T47D (cell line): ENCODE measurements at regions not wholly inside any gene's neighbourhood (a gene's known extent, or its start where the extent isn't known, plus 50 kb on each side); places are given as distances from the start of the nearest gene placed in this dataset.
A peak's percentile ranks its signal among the peaks of the same experiment; 100 is the strongest.

Experiments
- DNase-seq, 2 experiments: peaks; one replicate each; pipeline versions ENCODE4 v3.0.0 to v3.0.0-alpha.2; 2011 to 2012; ENCODE audit warnings: low read depth in 1 of 2, low spot score in 1 of 2
- JUND ChIP-seq: IDR thresholded peaks from 2 replicates; pipeline ENCODE4 v1.6.1; 2012; ENCODE audit warnings: low read depth
- in situ Hi-C: cut with HindIII; loops from 2 replicates; pipeline ENCODE4 v1.10.0; 2016; ENCODE audit warnings: low sequenced_read_pairs, low pct_unique_long_range_greater_than_20kb

DNA sequence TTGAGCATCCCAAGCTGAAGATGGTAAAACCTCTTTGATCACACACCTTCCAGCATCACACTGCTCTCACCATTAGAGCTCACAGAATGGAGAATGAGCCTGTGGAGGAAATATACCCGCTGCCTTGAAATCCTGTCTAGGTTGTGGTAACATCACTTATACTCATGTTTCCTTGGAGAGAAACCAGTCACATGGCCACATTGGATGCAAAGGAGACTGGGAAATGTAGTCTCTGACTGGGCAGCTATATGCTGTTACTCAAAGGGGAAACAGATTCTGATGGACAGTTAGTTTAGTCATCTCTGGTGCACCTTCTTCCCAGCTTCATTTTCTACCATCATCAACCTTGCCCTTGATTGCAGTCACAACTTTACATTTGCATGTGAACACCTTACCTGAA lies 286.3 kb downstream of the ANKRD50 start:
- in situ Hi-C loops = no loop called here
- TF ChIP-seq JUND = no peak
- DNase-seq = no peak

DNA sequence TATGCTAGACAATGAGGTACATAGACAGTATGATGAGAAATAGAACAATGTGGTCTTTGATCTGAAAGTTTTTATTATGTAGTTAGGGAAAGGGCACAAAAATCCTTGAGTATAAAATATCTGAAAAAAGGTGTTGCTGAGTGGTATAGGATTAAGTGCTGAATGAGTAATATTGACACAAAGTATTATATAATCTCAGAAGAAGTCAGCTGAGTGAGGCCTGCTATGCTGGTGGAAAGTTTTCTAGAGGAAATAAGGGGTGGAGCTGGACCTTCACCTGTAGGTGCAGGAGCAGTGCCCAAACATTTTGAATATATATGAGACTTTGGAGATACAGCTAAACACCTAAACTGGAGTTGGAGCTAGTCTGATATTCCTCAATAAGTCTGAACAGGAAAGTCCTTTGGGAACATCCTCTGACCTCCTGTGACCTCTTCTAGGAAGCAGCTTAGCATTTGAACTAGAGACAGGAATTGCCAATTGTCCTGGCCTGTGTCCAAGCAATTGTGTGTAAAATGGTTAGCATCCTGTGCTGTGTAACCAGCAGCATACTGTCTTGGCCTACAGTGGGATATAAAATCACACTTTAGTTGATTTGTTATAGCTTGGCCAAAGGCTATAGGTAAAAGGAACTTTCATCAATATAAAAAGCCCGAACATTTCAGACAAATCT lies 285.3 kb downstream of the ANKRD50 start:
- no peak for DNase-seq
- TF ChIP-seq JUND = no peak
- in situ Hi-C loops = no loop called here

GRCh38 chr4:124428648-124429047 lies 283.9 kb downstream of the ANKRD50 start:
- in situ Hi-C loops = no loop called here
- DNase-seq = no peak
- TF ChIP-seq JUND = no peak

- no peak for TF ChIP-seq JUND
- no peak for DNase-seq
- in situ Hi-C loops = no loop called here
Observed at GRCh38 chr4:124429746-124430250, 282.7 kb downstream of the ANKRD50 start.

DNA sequence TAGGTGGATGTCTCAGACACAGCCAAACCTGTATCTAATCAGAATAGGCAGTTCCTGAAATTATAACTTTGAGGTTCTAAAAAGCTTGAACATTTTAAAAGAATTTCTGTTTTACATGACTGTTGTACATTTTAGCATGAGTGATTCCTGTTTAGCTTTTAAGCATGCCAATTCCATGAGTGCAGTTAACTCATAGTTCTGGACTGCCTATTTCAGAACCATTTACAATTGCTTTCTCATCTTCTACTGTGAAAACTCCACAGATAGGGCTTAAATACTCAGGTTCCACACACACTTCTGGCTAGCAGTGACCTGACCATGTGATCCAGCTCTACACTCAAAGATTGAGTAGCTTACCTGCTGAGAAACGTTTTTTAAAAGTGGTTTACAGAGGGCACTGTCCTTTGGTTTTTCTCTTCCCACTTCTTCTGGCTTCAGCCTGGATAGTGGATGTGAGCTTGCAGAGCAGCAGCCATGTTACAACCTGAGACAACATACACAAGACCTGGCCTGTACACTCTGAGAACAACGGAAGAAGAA lies 280.8 kb downstream of the ANKRD50 start:
- TF ChIP-seq JUND = no peak
- in situ Hi-C loops = no loop called here
- DNase-seq = no peak

DNA sequence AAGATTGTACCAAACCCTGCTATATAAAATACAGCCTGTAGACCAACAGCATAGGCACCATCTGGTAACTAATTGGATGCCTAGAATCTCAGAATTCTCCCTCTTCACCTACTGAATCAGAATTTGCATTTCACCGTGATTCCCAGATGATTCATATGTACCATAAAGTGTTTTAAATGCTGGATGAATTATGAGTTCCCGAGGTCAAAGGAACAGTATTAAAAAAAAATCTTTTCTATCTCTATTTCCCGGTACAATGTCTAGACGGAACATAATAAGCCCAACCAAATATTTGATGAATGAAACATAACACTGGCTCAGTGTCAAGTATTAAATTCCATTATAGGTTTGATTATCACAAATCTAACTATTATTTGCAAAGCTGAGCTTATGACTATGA lies 280.0 kb downstream of the ANKRD50 start:
- DNase-seq = no peak
- in situ Hi-C loops = no loop called here
- no peak for TF ChIP-seq JUND

DNA sequence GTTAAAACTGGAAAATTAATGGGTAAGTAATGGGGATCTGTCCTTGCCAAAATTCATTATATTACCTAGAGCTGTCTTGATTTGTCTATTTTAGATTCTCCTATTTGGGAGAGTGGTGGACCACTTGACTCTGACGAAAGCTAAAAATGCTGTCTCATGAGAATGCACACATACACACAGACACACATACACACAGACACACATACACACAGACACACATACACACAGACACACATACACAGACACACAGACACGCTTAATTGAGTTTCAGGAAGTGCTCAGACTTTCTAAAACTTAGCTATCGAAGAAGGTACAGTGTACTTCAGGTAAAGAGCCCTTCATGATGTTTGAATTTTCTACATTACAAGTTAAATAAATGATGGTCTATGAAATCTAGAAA lies 279.5 kb downstream of the ANKRD50 start:
- DNase-seq = no peak
- in situ Hi-C loops = no loop called here
- TF ChIP-seq JUND = no peak

DNA sequence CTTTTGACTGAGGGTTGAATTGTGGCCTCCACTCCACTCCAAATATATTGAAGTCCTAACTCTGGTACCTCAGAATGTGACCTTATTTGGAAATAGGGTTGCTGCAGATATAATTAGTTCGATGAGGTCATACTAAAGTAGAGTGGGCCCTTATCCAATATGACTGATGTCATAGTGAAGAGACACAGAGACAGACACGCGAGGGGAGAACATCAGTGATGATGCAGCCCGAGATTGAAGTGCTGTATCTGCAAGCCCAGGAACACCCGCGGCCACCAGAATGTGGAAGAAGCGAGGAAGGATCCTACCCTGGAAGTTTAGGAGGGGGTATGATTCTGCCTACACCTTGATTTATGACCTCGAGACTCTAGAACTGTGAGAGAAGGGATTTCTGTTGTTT lies 279.0 kb downstream of the ANKRD50 start:
- DNase-seq = no peak
- in situ Hi-C loops = no loop called here
- TF ChIP-seq JUND = no peak

GRCh38 chr4:124435274-124435950 lies 277.1 kb downstream of the ANKRD50 start:
- no peak for TF ChIP-seq JUND
- no peak for DNase-seq
- in situ Hi-C loops = no loop called here

- no peak for TF ChIP-seq JUND
- in situ Hi-C loops = no loop called here
- DNase-seq = peak in 1 of 2 experiments; percentile 12
Observed at GRCh38 chr4:124437853-124438495, 274.6 kb downstream of the ANKRD50 start.

- no peak for TF ChIP-seq JUND
- in situ Hi-C loops = no loop called here
- DNase-seq = no peak
Observed at GRCh38 chr4:124445071-124445470, 267.5 kb downstream of the ANKRD50 start.

DNA sequence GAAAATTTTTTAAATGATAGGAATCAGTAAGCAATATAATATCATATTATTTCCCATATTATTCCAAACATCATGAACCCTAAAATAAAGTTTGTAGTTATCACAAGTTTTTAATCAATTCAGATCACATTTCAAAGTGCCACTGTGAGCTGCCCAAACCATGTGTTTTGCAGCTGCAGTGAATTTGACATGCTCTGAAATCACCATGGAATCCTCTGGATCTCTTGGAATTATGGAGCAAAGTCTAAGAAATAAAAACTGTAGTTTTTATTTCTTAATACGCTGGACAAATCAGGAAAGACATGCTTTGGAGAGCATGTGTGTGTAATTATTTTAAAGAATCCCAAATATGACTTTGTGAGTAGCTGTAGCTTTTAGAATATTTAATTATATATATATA lies 262.7 kb downstream of the ANKRD50 start:
- in situ Hi-C loops = no loop called here
- no peak for TF ChIP-seq JUND
- no peak for DNase-seq

GRCh38 chr4:124450851-124451250 lies 261.7 kb downstream of the ANKRD50 start:
- TF ChIP-seq JUND = no peak
- in situ Hi-C loops = no loop called here
- DNase-seq = no peak
